Anterior cingulate cortex (tissue), 58 donors: ENCODE measurements at regions not wholly inside any gene's neighbourhood (a gene's known extent, or its start where the extent isn't known, plus 50 kb on each side); places are given as distances from the start of the nearest gene placed in this dataset.
A peak's percentile ranks its signal among the peaks of the same experiment; 100 is the strongest.

ENCODE experiments used
- DNase-seq, 58 donors: peaks; one replicate each; lab custom pipeline; 2025; lab: John Stamatoyannopoulos, UW

DNA sequence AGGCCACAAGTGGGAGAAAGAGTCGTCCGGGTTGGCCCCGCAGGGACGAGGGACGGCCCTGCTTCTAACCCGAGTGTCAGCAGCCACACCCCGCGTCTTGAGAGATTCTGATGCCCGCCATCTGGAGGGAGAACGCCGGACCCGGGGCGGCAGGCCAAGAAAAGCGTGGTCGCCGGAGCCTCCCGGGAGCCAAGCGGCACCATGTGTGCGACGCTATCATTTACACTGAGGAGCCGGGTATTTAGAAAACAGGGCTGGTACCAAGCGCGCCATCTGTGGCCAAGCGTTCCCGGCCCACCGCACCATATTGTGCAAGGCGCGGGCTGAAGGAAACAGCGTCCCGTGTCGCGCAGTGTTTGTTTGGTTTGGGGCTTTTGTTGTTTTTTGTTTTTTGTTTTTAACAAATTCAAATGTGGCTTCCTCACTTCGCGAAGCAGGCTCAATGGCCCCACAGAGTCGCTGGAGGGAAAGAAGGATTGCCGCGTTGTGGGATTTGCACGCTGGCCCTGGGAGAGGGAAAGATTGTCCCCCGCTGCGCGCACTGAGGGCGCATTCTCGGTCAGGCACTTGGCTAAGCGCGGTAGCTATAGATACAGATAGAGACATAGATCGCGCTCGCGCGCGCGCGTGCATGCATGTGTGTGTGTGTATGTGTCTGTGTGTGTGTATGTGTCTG, 153.8 kb downstream of the BCL11B start:
- peak in 8 of 58 donors; percentile 8 to 40 (median 24) for DNase-seq

DNA sequence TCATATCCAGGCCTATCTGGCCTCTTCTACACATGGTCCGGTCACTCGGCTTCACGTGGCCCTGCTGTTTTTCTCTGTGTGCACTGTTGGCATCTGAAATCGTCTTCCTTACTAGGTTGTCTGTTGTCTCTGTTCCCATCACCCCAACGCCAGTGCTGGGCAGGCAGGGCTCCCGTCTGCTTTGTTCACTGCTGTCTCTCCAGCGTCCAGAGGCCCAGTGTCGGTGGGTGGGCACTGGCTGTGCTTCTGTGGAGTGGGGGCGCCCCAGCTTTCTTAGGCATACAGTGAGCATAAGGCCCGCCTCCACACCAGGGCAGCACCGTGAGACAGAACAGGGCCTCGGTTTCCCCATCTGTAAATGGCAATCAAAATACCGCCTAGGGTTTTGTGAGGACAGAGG, 153.1 kb downstream of the BCL11B start:
- DNase-seq: no peak
